GM18868 (cell line): ENCODE measurements at regions not wholly inside any gene's neighbourhood (a gene's known extent, or its start where the extent isn't known, plus 50 kb on each side); places are given as distances from the start of the nearest gene placed in this dataset.

ENCODE experiments used
- ATAC-seq: cut with Tn5 transposase; IDR thresholded peaks from one replicate; pipeline ENCODE4 v1.9.1; 2021; ENCODE audit warnings: mild to moderate bottlenecking, moderate library complexity; ENCODE audit not compliant: unreplicated experiment

- ATAC-seq, result no peak
These were observed 103.0 kb upstream of the AGAP1 start for GRCh38 chr2:235390816-235391194.

GRCh38 chr2:235391921-235392615 lies 101.8 kb upstream of the AGAP1 start:
- ATAC-seq, result no peak

GRCh38 chr2:235394278-235394828 lies 99.5 kb upstream of the AGAP1 start:
- no peak for ATAC-seq

- no peak for ATAC-seq
These were observed 97.6 kb upstream of the AGAP1 start for GRCh38 chr2:235396071-235396846.

- ATAC-seq, result no peak
These were observed 95.5 kb upstream of the AGAP1 start for GRCh38 chr2:235398321-235398720.

- ATAC-seq, result no peak
These were observed 93.9 kb upstream of the AGAP1 start for GRCh38 chr2:235399895-235400294.

- ATAC-seq, result no peak
These were observed 91.4 kb upstream of the AGAP1 start for GRCh38 chr2:235402422-235402821.

GRCh38 chr2:235405612-235406361 lies 88.1 kb upstream of the AGAP1 start:
- ATAC-seq, result no peak

GRCh38 chr2:235406430-235406829 lies 87.4 kb upstream of the AGAP1 start:
- ATAC-seq, result no peak

- ATAC-seq, result no peak
These were observed 81.8 kb upstream of the AGAP1 start for GRCh38 chr2:235411905-235412485.

GRCh38 chr2:235413064-235413463 lies 80.8 kb upstream of the AGAP1 start:
- no peak for ATAC-seq

GRCh38 chr2:235414422-235414821 lies 79.4 kb upstream of the AGAP1 start:
- no peak for ATAC-seq

GRCh38 chr2:235416858-235417499 lies 76.9 kb upstream of the AGAP1 start:
- no peak for ATAC-seq

- no peak for ATAC-seq
These were observed 74.9 kb upstream of the AGAP1 start for GRCh38 chr2:235418918-235419317.

- no peak for ATAC-seq
These were observed 73.8 kb upstream of the AGAP1 start for GRCh38 chr2:235419996-235420395.

- no peak for ATAC-seq
These were observed 72.2 kb upstream of the AGAP1 start for GRCh38 chr2:235421618-235422017.

GRCh38 chr2:235430366-235431083 lies 63.3 kb upstream of the AGAP1 start:
- no peak for ATAC-seq

GRCh38 chr2:235432741-235433520 lies 60.9 kb upstream of the AGAP1 start:
- ATAC-seq, result no peak

GRCh38 chr2:235433860-235434259 lies 60.0 kb upstream of the AGAP1 start:
- no peak for ATAC-seq
